ENCODE measurements at regions not wholly inside any gene's neighbourhood (a gene's known extent, or its start where the extent isn't known, plus 50 kb on each side); places are given as distances from the start of the nearest gene placed in this dataset.

DNA sequence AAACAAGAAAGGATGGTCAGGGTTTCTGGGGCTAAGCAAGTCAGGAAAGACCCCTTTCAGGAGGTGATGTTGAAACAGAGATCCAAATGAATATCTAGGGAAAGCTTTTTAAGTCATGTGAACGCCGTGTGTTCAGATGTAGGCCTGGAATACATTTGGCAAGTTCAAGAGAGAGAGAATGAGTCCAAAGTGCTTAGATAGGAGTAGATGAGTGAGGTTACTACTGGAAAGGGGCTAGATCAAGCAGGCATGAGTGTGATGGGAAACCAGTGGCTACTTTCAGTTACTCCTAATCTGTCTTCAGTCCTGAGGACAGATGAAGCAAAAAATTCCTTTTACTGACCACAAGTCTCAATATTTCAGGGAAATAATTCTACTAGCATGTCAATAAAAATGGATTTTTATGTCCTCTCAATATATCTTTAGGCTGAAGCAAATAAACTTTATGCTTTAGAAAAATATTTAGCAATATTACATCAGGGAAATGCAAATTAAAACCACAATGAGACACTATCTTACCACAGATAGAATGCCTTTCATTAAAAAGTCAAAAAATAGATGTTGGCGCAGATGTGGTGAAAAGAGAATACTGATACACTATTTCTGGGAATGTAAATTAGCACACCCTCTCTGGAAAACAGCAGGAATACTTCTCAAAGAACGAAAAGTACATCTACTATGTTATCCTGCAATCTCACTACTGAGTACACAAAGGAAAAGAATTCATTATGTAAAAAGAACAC, 1085.0 kb upstream of the TENM4 start:
- TF ChIP-seq, protein P1, sequence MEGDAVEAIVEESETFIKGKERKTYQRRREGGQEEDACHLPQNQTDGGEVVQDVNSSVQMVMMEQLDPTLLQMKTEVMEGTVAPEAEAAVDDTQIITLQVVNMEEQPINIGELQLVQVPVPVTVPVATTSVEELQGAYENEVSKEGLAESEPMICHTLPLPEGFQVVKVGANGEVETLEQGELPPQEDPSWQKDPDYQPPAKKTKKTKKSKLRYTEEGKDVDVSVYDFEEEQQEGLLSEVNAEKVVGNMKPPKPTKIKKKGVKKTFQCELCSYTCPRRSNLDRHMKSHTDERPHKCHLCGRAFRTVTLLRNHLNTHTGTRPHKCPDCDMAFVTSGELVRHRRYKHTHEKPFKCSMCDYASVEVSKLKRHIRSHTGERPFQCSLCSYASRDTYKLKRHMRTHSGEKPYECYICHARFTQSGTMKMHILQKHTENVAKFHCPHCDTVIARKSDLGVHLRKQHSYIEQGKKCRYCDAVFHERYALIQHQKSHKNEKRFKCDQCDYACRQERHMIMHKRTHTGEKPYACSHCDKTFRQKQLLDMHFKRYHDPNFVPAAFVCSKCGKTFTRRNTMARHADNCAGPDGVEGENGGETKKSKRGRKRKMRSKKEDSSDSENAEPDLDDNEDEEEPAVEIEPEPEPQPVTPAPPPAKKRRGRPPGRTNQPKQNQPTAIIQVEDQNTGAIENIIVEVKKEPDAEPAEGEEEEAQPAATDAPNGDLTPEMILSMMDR (conservative IDR thresholded peaks at IDR 0.05; ENCODE audit: control insufficient read depth, insufficient read depth, low read depth, low read length): no peak
- H3K4me3 ChIP-seq (ENCODE audit: control insufficient read depth, low read depth, low read length): no peak overlapping the region
- DNase-seq (ENCODE audit: low read depth): no peak

DNA sequence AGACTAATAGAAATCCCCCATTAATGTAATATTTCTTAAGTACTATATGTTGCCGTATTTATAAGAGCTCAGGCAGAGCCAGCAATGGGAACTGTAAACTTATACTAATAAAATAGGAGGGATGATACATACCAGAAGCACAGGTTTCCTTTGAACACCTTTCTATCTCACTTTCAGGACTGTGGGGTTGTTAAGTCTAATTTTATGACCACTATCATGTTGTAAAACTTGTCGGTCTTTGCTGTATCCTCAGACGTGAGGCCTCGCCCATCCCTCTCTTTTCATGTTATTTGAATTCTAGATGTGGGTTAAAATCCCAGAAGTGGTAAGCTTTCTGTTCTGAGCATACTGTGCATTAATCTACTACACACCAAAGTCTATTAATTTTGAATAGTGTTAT, 1083.5 kb upstream of the TENM4 start:
- no peak overlapping the region for H3K4me3 ChIP-seq (ENCODE audit: control insufficient read depth, low read depth, low read length)
- TF ChIP-seq, protein P1 (conservative IDR thresholded peaks at IDR 0.05; ENCODE audit: control insufficient read depth, insufficient read depth, low read depth, low read length): no peak
- no peak for DNase-seq (ENCODE audit: low read depth)

DNA sequence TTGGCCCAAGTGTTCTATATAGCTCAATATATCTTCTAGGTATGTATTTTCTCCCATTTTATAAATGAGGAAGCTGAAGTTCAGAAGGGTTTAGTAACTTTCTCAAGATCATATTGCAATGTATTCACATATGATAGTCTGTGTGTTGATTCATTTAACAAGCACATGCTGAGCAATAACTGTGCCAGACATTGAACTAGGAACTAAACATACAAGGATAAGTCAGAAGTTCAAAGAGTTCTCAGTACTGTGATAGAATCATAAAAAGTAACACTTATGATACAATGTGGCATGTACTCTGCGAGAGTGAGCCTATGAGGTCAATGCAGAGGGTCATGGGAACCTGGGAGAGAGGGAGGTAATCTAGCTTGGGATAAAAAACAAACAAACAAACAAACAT, 1082.2 kb upstream of the TENM4 start:
- DNase-seq (ENCODE audit: low read depth): no peak
- TF ChIP-seq, protein P1 (conservative IDR thresholded peaks at IDR 0.05; ENCODE audit: control insufficient read depth, insufficient read depth, low read depth, low read length): no peak
- no peak overlapping the region for H3K4me3 ChIP-seq (ENCODE audit: control insufficient read depth, low read depth, low read length)

DNA sequence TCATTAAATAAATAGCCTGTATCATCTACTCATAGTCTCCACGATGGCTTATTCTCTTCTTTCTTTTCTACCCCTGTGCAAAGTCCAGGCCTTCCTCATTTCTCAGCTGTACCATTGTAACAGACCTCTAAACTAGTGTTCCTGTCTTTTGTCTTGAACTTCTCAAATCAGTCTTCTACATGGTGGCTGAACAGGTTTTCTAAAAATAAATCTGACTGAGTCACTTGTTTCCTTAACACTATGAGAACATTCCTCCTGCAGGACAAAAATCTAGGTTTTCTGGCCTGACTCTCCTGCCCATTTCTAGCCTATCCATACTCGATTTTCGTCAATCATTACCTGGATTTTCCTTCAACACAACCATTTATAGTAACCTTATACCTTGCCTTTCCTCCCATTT, 1080.8 kb upstream of the TENM4 start:
- TF ChIP-seq, protein P1 (conservative IDR thresholded peaks at IDR 0.05; ENCODE audit: control insufficient read depth, insufficient read depth, low read depth, low read length): no peak
- no peak for DNase-seq (ENCODE audit: low read depth)
- no peak overlapping the region for H3K4me3 ChIP-seq (ENCODE audit: control insufficient read depth, low read depth, low read length)

DNA sequence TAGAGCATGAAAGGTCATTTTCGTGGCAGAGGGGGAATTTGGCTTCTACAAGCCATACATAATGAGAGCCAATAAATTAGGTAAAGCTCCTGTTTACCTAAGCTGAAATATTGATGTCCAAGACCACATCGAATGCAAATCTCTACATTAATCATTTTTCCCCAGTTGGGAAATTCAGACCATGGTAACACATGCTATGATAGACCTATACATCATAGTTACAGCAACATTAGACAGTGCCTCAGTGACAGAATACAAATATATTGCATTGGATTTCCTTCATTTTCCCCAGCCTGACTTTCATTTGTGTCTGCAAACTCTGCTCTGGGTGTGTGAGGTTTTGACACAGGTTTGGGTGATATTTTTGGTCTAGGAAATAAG, 1079.7 kb upstream of the TENM4 start:
- DNase-seq (ENCODE audit: low read depth): no peak
- H3K4me3 ChIP-seq (ENCODE audit: control insufficient read depth, low read depth, low read length): no peak overlapping the region
- TF ChIP-seq, protein P1 (conservative IDR thresholded peaks at IDR 0.05; ENCODE audit: control insufficient read depth, insufficient read depth, low read depth, low read length): no peak

DNA sequence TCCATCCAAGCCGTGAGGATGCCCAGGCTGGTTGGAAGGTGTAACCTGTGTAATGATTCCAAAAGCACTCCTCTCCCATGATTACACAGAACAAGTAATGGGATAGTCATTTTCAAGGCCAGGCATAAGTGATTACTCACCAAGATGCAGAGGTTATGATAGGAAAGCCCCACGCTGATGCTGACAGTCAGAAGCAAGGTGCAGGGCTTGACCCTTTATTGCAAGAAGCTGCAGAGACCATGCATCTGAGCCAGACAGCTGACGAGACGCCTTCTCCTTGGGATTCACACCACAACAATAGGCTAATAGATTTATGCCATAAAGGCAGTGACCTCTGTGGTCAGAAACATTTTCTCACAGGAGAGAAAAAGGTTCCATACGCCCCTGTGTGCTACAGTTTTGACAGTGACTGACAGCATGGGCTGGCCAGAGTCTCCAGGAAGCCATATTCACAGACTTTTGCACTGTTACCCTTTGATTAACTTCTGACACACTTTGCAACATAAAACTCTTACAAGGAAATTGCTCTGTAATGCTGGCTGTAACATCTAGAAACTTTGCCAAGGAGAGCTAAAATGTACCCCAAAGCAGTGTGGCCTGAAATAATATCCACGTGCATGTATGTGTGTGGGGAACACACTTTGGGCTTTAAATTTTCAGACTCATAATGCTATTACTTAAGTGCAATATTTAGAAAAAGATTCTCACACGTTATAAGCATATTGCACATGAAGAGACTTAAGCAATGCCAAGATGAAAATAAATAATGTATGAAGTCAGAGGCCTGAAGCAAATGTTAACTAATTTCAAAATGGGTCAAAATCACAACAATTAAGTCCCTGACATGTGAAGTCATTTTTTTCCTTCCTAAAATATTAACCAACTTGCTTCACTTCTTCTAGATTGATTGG, 1079.0 kb upstream of the TENM4 start:
- TF ChIP-seq, protein P1 (conservative IDR thresholded peaks at IDR 0.05; ENCODE audit: control insufficient read depth, insufficient read depth, low read depth, low read length): no peak
- no peak overlapping the region for H3K4me3 ChIP-seq (ENCODE audit: control insufficient read depth, low read depth, low read length)
- no peak for DNase-seq (ENCODE audit: low read depth)

All from fibroblast of mammary gland (primary cell).